GM23338 (cell line): ENCODE measurements at regions not wholly inside any gene's neighbourhood (a gene's known extent, or its start where the extent isn't known, plus 50 kb on each side); places are given as distances from the start of the nearest gene placed in this dataset.

Experiments used
- ATAC-seq: fragments of 200-7000 bp; cut with Tn5 transposase; 3 replicates; pipeline ENCODE4 v1.9.1; 2020
- DNase-seq: peaks from one replicate; pipeline ENCODE4 v3.0.0-alpha.2; 2015; ENCODE audit warnings: low spot score
- H2AFZ ChIP-seq: fragments of 200-600 bp; sonication (generic); 2 replicates; pipeline ENCODE4 v1.8.0; 2016; ENCODE audit warnings: antibody characterized with exemption, mild to moderate bottlenecking, moderate library complexity
- H3F3A ChIP-seq: fragments of 200-600 bp; sonication (generic); replicated peaks from 2 replicates; pipeline ENCODE4 v1.8.0; 2017; ENCODE audit warnings: antibody characterized with exemption, mixed run types, low read depth
- H3K27ac ChIP-seq: fragments of 200-600 bp; sonication (generic); 2 replicates; pipeline ENCODE4 v1.6.1; 2016; ENCODE audit warnings: low read depth
- H3K27me3 ChIP-seq: fragments of 200-600 bp; sonication (generic); 2 replicates; pipeline ENCODE4 v1.8.0; 2016; ENCODE audit warnings: mild to moderate bottlenecking, mixed run types, moderate library complexity; ENCODE audit not compliant: insufficient read depth
- H3K36me3 ChIP-seq: fragments of 200-600 bp; sonication (generic); 2 replicates; pipeline ENCODE4 v1.8.0; 2016; ENCODE audit warnings: mild to moderate bottlenecking; ENCODE audit not compliant: insufficient read depth
- H3K4me1 ChIP-seq: fragments of 200-600 bp; sonication (generic); 2 replicates; pipeline ENCODE4 v1.8.0; 2016; ENCODE audit warnings: mild to moderate bottlenecking, moderate library complexity; ENCODE audit not compliant: insufficient read depth
- H3K4me2 ChIP-seq: fragments of 200-600 bp; sonication (generic); 2 replicates; pipeline ENCODE4 v1.7.1; 2017; ENCODE audit warnings: mixed run types
- H3K4me3 ChIP-seq: fragments of 200-600 bp; sonication (generic); 2 replicates; pipeline ENCODE4 v1.6.1; 2016; ENCODE audit warnings: mixed run types
- H3K79me2 ChIP-seq: fragments of 200-600 bp; sonication (generic); replicated peaks from 2 replicates; pipeline ENCODE4 v1.8.0; 2017; ENCODE audit warnings: mild to moderate bottlenecking; ENCODE audit not compliant: insufficient read depth
- H3K9me2 ChIP-seq: fragments of 200-600 bp; sonication (generic); 2 replicates; pipeline ENCODE4 v1.8.0; 2017; ENCODE audit not compliant: insufficient read depth
- H4K20me1 ChIP-seq: fragments of 200-600 bp; sonication (generic); replicated peaks from 2 replicates; pipeline ENCODE4 v1.8.0; 2017; ENCODE audit warnings: mild to moderate bottlenecking; ENCODE audit not compliant: insufficient read depth
- H3K27ac Mint-ChIP-seq: 2 replicates; pipeline ENCODE4 v1.8.0; 2020; ENCODE audit warnings: inconsistent platforms, mild to moderate bottlenecking, moderate library complexity, mixed read lengths
- H3K27me3 Mint-ChIP-seq: 3 replicates; pipeline ENCODE4 v1.8.0; 2022; ENCODE audit warnings: low read depth, mild to moderate bottlenecking, moderate library complexity, mixed read lengths, inconsistent platforms; ENCODE audit not compliant: insufficient read depth, poor library complexity
- H3K36me3 Mint-ChIP-seq: 3 replicates; pipeline ENCODE4 v1.8.0; 2021; ENCODE audit warnings: low read depth, mild to moderate bottlenecking, inconsistent platforms, moderate library complexity, mixed read lengths
- H3K4me1 Mint-ChIP-seq: 3 replicates; pipeline ENCODE4 v1.8.0; 2020; ENCODE audit warnings: mild to moderate bottlenecking, inconsistent platforms, mixed read lengths
- H3K4me3 Mint-ChIP-seq: 3 replicates; pipeline ENCODE4 v1.8.0; 2021; ENCODE audit warnings: moderate library complexity, mild to moderate bottlenecking, inconsistent platforms, mixed read lengths
- H3K9me3 Mint-ChIP-seq: 3 replicates; pipeline ENCODE4 v1.8.0; 2020; ENCODE audit warnings: moderate library complexity, mild to moderate bottlenecking, inconsistent platforms, mixed read lengths
- CREB1 ChIP-seq: fragments of 250-450 bp; sonication (Bioruptor Pico); IDR thresholded peaks from 2 replicates; pipeline ENCODE4 v1.5.0; 2020; ENCODE audit warnings: low read depth, mild to moderate bottlenecking, moderate library complexity
- CTCF ChIP-seq, 2 experiments: fragments of 200-600 bp in 1 of 2; sonication (generic) in 1 of 2; conservative IDR thresholded peaks; 2 replicates each; pipeline versions ENCODE4 v1.5.1 to v1.6.1; 2016 to 2017; ENCODE audit warnings: antibody characterized with exemption in 2 of 2, low read depth in 2 of 2, mild to moderate bottlenecking in 2 of 2, moderate library complexity in 1 of 2
- EZH2 ChIP-seq: fragments of 200-600 bp; sonication (generic); IDR thresholded peaks from one replicate; pipeline ENCODE4 v1.8.0; 2017; ENCODE audit warnings: antibody characterized with exemption, mild to moderate bottlenecking, low read depth; ENCODE audit not compliant: unreplicated experiment
- EZH2phosphoT487 ChIP-seq: fragments of 200-600 bp; sonication (generic); IDR thresholded peaks from one replicate; pipeline ENCODE4 v1.8.1; 2018; ENCODE audit warnings: antibody characterized with exemption; ENCODE audit not compliant: unreplicated experiment
- JUNB ChIP-seq: IDR thresholded peaks from one replicate; pipeline ENCODE4 v1.6.1; 2016; ENCODE audit warnings: antibody characterized with exemption; ENCODE audit not compliant: unreplicated experiment
- NANOG ChIP-seq: IDR thresholded peaks from 2 replicates; pipeline ENCODE4 v1.6.1; 2016; ENCODE audit warnings: antibody characterized with exemption, borderline replicate concordance
- POLR2AphosphoS5 ChIP-seq: IDR thresholded peaks from 2 replicates; pipeline ENCODE4 v1.6.1; 2016; ENCODE audit warnings: antibody characterized with exemption, low read depth
- STAT1 ChIP-seq: IDR thresholded peaks from one replicate; pipeline ENCODE4 v1.6.1; 2016; ENCODE audit warnings: antibody characterized with exemption; ENCODE audit not compliant: unreplicated experiment
- ZNF114 ChIP-seq: fragments of 250-450 bp; sonication (Bioruptor Pico); IDR thresholded peaks from 2 replicates; pipeline ENCODE4 v1.5.0; 2020; ENCODE audit warnings: mild to moderate bottlenecking, moderate library complexity
- ZNF331 ChIP-seq: fragments of 250-450 bp; sonication (Bioruptor Pico); IDR thresholded peaks from 2 replicates; pipeline ENCODE4 v1.5.0; 2020; ENCODE audit warnings: low read depth, mild to moderate bottlenecking, moderate library complexity
- ZNF462 ChIP-seq: fragments of 250-450 bp; sonication (Bioruptor Pico); IDR thresholded peaks from 2 replicates; pipeline ENCODE4 v1.5.0; 2020; ENCODE audit warnings: mild to moderate bottlenecking, moderate library complexity
- TF ChIP-seq, protein P1 (sequence below): IDR thresholded peaks from one replicate; pipeline ENCODE4 v1.6.1; 2018; ENCODE audit warnings: antibody characterized with exemption; ENCODE audit not compliant: unreplicated experiment
- TF ChIP-seq, protein P2 (sequence below): IDR thresholded peaks from 2 replicates; pipeline ENCODE4 v1.6.1; 2016; ENCODE audit warnings: antibody characterized with exemption

DNA sequence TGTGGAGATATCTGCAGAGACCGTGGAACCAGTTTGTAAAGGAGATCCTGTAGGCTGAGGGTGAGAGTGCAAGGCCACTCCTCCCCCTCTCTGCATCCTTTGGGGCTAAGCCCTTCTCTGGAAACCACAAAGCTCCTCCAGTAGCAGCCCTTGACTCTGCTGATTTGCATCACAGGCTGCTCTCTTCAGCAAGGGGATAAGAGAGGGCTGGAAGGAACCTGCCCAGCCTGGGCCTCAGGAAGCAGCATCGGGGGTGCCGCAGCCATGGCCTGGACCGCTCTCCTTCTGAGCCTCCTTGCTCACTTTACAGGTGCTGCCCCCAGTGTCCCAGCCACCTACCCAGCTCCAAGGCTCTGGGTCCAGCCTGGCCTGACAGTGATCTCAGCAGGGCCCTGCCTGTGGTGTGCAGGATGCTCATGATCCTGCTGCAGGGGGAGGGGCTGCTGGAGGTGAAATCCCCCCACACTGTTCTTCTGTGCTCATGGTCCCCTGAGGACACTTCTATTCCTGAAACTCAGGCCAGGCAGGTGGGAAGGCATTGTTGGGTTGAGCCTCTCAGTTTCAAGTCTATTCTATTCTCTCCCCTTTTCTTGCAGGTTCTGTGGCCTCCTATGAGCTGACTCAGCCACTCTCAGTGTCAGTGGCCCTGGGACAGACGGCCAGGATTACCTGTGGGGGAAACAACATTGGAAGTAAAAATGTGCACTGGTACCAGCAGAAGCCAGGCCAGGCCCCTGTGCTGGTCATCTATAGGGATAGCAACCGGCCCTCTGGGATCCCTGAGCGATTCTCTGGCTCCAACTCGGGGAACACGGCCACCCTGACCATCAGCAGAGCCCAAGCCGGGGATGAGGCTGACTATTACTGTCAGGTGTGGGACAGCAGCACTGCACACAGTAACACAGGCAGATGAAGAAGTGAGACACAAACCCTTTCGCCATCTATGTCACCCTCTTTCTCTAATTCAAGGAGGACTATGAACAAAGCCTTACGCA, 68.5 kb upstream of the IGLL5 start:
- 0 out of 2 replicates have a peak, but pooled peaks cover 2% of the 10 kb centered on the region for H3K9me2 ChIP-seq
- H3K4me3 ChIP-seq: no peak overlapping the region
- peaks cover 96% of the 10 kb centered on the region for H3K27me3 ChIP-seq
- no peak for DNase-seq
- H2AFZ ChIP-seq: no peak overlapping the region
- H3K27ac ChIP-seq: no peak overlapping the region
- no peaks in the 10 kb centered on the region for H4K20me1 ChIP-seq
- Mint-ChIP-seq H3K36me3 (no peaks in the 10 kb centered on the region), H3K4me3 (no peak overlapping the region), H3K9me3 (no peaks in the 10 kb centered on the region), H3K27ac (no peak overlapping the region), H3K27me3 (peaks cover 59% of the 10 kb centered on the region), H3K4me1 (peaks cover 3% of the 10 kb centered on the region; the same call in 1 of the 3 replicates)
- no peaks in the 10 kb centered on the region for H3K36me3 ChIP-seq
- no peaks in the 10 kb centered on the region for H3K4me1 ChIP-seq
- ATAC-seq: peak; percentile 75
- H3K79me2 ChIP-seq: no peaks in the 10 kb centered on the region
- TF ChIP-seq ZNF114 (CRISPR knock-in tag) (no peak), ZNF331 (CRISPR knock-in tag) (no peak), CTCF (conservative IDR thresholded peaks at IDR 0.05; ENCODE audit: low read depth in 2 of 2) (no peak), CREB1 (CRISPR knock-in tag) (no peak), NANOG (no peak), EZH2phosphoT487 (no peak), EZH2 (no peak), JUNB (no peak), STAT1 (no peak), POLR2AphosphoS5 (no peak), ZNF462 (CRISPR knock-in tag) (no peak)
- TF ChIP-seq, protein P1, sequence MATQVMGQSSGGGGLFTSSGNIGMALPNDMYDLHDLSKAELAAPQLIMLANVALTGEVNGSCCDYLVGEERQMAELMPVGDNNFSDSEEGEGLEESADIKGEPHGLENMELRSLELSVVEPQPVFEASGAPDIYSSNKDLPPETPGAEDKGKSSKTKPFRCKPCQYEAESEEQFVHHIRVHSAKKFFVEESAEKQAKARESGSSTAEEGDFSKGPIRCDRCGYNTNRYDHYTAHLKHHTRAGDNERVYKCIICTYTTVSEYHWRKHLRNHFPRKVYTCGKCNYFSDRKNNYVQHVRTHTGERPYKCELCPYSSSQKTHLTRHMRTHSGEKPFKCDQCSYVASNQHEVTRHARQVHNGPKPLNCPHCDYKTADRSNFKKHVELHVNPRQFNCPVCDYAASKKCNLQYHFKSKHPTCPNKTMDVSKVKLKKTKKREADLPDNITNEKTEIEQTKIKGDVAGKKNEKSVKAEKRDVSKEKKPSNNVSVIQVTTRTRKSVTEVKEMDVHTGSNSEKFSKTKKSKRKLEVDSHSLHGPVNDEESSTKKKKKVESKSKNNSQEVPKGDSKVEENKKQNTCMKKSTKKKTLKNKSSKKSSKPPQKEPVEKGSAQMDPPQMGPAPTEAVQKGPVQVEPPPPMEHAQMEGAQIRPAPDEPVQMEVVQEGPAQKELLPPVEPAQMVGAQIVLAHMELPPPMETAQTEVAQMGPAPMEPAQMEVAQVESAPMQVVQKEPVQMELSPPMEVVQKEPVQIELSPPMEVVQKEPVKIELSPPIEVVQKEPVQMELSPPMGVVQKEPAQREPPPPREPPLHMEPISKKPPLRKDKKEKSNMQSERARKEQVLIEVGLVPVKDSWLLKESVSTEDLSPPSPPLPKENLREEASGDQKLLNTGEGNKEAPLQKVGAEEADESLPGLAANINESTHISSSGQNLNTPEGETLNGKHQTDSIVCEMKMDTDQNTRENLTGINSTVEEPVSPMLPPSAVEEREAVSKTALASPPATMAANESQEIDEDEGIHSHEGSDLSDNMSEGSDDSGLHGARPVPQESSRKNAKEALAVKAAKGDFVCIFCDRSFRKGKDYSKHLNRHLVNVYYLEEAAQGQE: no peak
- TF ChIP-seq, protein P2, sequence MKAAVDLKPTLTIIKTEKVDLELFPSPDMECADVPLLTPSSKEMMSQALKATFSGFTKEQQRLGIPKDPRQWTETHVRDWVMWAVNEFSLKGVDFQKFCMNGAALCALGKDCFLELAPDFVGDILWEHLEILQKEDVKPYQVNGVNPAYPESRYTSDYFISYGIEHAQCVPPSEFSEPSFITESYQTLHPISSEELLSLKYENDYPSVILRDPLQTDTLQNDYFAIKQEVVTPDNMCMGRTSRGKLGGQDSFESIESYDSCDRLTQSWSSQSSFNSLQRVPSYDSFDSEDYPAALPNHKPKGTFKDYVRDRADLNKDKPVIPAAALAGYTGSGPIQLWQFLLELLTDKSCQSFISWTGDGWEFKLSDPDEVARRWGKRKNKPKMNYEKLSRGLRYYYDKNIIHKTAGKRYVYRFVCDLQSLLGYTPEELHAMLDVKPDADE: no peak
- no peaks in the 10 kb centered on the region for H3F3A ChIP-seq
- H3K4me2 ChIP-seq: no peak overlapping the region
